ENCODE measurements at regions not wholly inside any gene's neighbourhood (a gene's known extent, or its start where the extent isn't known, plus 50 kb on each side); places are given as distances from the start of the nearest gene placed in this dataset.

DNA sequence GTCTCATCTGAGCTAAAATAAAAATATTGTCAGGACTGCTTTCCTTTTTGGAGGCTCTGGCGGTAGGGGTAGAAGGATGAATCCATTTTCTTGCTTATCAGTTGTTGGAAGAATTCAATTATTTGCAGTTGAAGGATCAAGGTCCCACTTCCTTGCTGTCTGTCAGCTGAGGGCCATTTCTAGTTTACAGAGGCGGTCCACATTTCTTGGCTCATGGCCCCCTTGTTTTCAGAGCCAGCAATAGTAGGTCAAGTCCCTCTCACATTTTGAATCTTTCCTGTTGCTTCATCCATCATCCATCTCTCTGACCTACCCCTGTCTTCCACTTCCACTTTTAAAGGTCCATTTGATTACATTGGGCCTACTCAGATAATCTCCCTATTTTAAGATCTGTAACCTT, 1099.3 kb upstream of the DIAPH2 start:
- H3K27ac Mint-ChIP-seq = no peak overlapping the region
- H3K36me3 Mint-ChIP-seq = no peaks in the 10 kb centered on the region
- no peaks in the 10 kb centered on the region for H3K27me3 ChIP-seq (ENCODE audit: control insufficient read depth, insufficient read depth, low read length)
- H3K4me1 ChIP-seq (ENCODE audit: control insufficient read depth, insufficient read depth, low read length) = no peaks in the 10 kb centered on the region
- intact Hi-C loops (cut with micrococcal nuclease) = no loop called here
- H3K27me3 Mint-ChIP-seq (ENCODE audit: low read depth in 2 of 2) = no peaks in the 10 kb centered on the region
- H3K4me1 Mint-ChIP-seq = no peaks in the 10 kb centered on the region
- H3K4me3 Mint-ChIP-seq = no peak overlapping the region
- WGBS (ENCODE audit: insufficient coverage) = 90% methylated on average over 2 of the region's 2 CpGs
- DNase-seq = no peak
- H3K36me3 ChIP-seq (ENCODE audit: control insufficient read depth, insufficient read depth, low read length) = no peaks in the 10 kb centered on the region
- no peaks in the 10 kb centered on the region for H3K9me3 ChIP-seq (ENCODE audit: control insufficient read depth, insufficient read depth, low read length)
- TF ChIP-seq, protein P1, sequence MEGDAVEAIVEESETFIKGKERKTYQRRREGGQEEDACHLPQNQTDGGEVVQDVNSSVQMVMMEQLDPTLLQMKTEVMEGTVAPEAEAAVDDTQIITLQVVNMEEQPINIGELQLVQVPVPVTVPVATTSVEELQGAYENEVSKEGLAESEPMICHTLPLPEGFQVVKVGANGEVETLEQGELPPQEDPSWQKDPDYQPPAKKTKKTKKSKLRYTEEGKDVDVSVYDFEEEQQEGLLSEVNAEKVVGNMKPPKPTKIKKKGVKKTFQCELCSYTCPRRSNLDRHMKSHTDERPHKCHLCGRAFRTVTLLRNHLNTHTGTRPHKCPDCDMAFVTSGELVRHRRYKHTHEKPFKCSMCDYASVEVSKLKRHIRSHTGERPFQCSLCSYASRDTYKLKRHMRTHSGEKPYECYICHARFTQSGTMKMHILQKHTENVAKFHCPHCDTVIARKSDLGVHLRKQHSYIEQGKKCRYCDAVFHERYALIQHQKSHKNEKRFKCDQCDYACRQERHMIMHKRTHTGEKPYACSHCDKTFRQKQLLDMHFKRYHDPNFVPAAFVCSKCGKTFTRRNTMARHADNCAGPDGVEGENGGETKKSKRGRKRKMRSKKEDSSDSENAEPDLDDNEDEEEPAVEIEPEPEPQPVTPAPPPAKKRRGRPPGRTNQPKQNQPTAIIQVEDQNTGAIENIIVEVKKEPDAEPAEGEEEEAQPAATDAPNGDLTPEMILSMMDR (IDR thresholded peaks at IDR 0.05) = no peak
- ATAC-seq = no peak
- H3K4me3 ChIP-seq (ENCODE audit: low read length) = no peak overlapping the region
- H3K27ac ChIP-seq (ENCODE audit: low read length) = no peak overlapping the region
- H3K9me3 Mint-ChIP-seq = peaks cover 2 to 6% of the 10 kb centered on the region in 2 donors

DNA sequence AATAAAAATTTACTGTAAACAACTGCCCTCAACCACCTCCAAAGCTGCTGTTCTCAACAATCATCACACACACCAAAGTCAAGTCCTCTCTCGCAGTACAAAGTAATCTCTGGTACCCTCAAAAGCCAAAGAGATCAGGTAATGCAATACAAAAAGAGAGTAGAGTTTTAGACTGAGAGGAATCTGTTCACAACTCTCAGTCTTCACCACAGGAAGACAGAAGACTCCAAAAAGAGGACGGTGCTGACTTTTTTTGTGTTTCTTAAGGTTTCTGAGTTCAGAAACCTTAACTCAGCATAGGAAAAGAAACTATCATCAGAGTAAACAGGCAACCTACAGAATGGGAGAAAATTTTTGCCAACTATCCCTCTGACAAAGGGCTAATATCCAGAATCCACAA, 1072.3 kb upstream of the DIAPH2 start:
- intact Hi-C loops (cut with micrococcal nuclease) = no loop called here
- no CpG with 5 or more reads among the region's 2 CpGs for WGBS (ENCODE audit: insufficient coverage)
- Histone ChIP-seq H3K4me1 (ENCODE audit: control insufficient read depth, insufficient read depth, low read length) (no peaks in the 10 kb centered on the region), H3K4me3 (ENCODE audit: low read length) (no peak overlapping the region), H3K9me3 (ENCODE audit: control insufficient read depth, insufficient read depth, low read length) (no peaks in the 10 kb centered on the region), H3K36me3 (ENCODE audit: control insufficient read depth, insufficient read depth, low read length) (no peaks in the 10 kb centered on the region), H3K27me3 (ENCODE audit: control insufficient read depth, insufficient read depth, low read length) (no peaks in the 10 kb centered on the region), H3K27ac (ENCODE audit: low read length) (no peak overlapping the region)
- DNase-seq = no peak
- ATAC-seq = no peak
- H3K4me3 Mint-ChIP-seq = no peak overlapping the region
- no peaks in the 10 kb centered on the region for H3K27me3 Mint-ChIP-seq (ENCODE audit: low read depth in 2 of 2)
- TF ChIP-seq, protein P1 (IDR thresholded peaks at IDR 0.05) = no peak
- H3K4me1 Mint-ChIP-seq = no peaks in the 10 kb centered on the region
- no peaks in the 10 kb centered on the region for H3K36me3 Mint-ChIP-seq
- H3K9me3 Mint-ChIP-seq = peaks cover 4 to 8% of the 10 kb centered on the region in 2 donors
- no peak overlapping the region for H3K27ac Mint-ChIP-seq

DNA sequence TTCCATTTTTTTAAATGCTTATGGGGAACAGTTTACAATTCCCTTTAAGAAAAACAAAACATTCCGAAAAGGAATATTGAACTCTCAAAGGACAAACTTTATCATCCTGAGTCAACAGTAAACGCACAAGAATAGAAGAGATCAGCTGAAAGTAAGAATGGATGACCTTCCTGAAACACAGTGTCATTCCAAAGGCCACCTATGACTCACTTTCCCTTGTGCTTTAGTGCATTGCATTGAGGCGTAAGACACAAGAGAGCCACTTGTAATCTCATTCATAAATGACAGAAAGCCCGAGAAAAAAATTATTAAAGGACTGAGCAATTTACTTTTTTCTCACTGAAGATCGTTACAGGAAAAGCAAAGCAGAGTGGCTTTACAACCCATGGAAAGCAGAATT, 1062.4 kb upstream of the DIAPH2 start:
- 84% methylated on average over 3 of the region's 5 CpGs for WGBS (ENCODE audit: insufficient coverage)
- ATAC-seq = no peak

DNA sequence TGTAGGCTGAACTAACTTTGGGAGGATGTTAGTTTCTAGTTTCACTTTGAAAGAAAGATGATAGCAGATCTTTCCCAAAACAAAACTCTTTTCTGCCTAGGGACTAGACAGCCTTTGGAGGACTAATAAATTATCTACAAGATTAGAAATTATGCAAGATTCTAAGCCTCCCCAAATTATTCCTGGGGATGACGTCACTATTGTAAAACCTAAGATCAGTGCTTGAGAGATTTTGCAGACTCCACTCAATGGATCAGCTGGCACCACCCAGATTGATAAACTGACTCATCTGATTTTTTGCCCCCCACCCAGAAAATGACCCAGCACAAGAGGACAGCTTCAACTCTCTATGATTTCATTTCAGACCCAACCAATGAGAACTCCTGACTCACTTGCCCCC, 1057.9 kb upstream of the DIAPH2 start:
- DNase-seq = no peak
- 90% methylated on average over 1 of the region's 1 CpG for WGBS (ENCODE audit: insufficient coverage)
- Histone ChIP-seq H3K36me3 (ENCODE audit: control insufficient read depth, insufficient read depth, low read length) (no peaks in the 10 kb centered on the region), H3K9me3 (ENCODE audit: control insufficient read depth, insufficient read depth, low read length) (no peaks in the 10 kb centered on the region), H3K4me3 (ENCODE audit: low read length) (no peak overlapping the region), H3K27me3 (ENCODE audit: control insufficient read depth, insufficient read depth, low read length) (no peaks in the 10 kb centered on the region), H3K27ac (ENCODE audit: low read length) (no peak overlapping the region), H3K4me1 (ENCODE audit: control insufficient read depth, insufficient read depth, low read length) (no peaks in the 10 kb centered on the region)
- intact Hi-C loops (cut with micrococcal nuclease) = no loop called here
- no peaks in the 10 kb centered on the region for H3K36me3 Mint-ChIP-seq
- no peak overlapping the region for H3K27ac Mint-ChIP-seq
- H3K27me3 Mint-ChIP-seq (ENCODE audit: low read depth in 2 of 2) = no peaks in the 10 kb centered on the region
- H3K9me3 Mint-ChIP-seq = peaks cover 0 to 4% of the 10 kb centered on the region in 2 donors
- TF ChIP-seq, protein P1 (IDR thresholded peaks at IDR 0.05) = no peak
- H3K4me3 Mint-ChIP-seq = no peak overlapping the region
- no peaks in the 10 kb centered on the region for H3K4me1 Mint-ChIP-seq
- ATAC-seq = no peak

More for the DNA sequence above, 1062.4 kb upstream of the DIAPH2 start:
- Mint-ChIP-seq H3K4me3 (no peak overlapping the region), H3K27me3 (ENCODE audit: low read depth in 2 of 2) (no peaks in the 10 kb centered on the region), H3K36me3 (no peaks in the 10 kb centered on the region), H3K4me1 (no peaks in the 10 kb centered on the region), H3K9me3 (peaks cover 3 to 8% of the 10 kb centered on the region in 2 donors), H3K27ac (no peak overlapping the region)
- Histone ChIP-seq H3K4me1 (ENCODE audit: control insufficient read depth, insufficient read depth, low read length) (no peaks in the 10 kb centered on the region), H3K27me3 (ENCODE audit: control insufficient read depth, insufficient read depth, low read length) (no peaks in the 10 kb centered on the region), H3K36me3 (ENCODE audit: control insufficient read depth, insufficient read depth, low read length) (no peaks in the 10 kb centered on the region), H3K9me3 (ENCODE audit: control insufficient read depth, insufficient read depth, low read length) (no peaks in the 10 kb centered on the region), H3K4me3 (ENCODE audit: low read length) (no peak overlapping the region), H3K27ac (ENCODE audit: low read length) (no peak overlapping the region)
- TF ChIP-seq, protein P1 (IDR thresholded peaks at IDR 0.05) = no peak
- DNase-seq = no peak
- intact Hi-C loops (cut with micrococcal nuclease) = no loop called here
